Right lung (tissue), 2 donors: ENCODE measurements at regions not wholly inside any gene's neighbourhood (a gene's known extent, or its start where the extent isn't known, plus 50 kb on each side); places are given as distances from the start of the nearest gene placed in this dataset.
"Not testable (repeated sequence)": the region's sequence is repeated elsewhere in the genome, so short reads cannot be mapped to it uniquely, and the experiment has no call there.

Experiments used
- DNase-seq, 2 donors: peaks; one replicate each; pipeline ENCODE4 v3.0.0-alpha.2; 2013

DNA sequence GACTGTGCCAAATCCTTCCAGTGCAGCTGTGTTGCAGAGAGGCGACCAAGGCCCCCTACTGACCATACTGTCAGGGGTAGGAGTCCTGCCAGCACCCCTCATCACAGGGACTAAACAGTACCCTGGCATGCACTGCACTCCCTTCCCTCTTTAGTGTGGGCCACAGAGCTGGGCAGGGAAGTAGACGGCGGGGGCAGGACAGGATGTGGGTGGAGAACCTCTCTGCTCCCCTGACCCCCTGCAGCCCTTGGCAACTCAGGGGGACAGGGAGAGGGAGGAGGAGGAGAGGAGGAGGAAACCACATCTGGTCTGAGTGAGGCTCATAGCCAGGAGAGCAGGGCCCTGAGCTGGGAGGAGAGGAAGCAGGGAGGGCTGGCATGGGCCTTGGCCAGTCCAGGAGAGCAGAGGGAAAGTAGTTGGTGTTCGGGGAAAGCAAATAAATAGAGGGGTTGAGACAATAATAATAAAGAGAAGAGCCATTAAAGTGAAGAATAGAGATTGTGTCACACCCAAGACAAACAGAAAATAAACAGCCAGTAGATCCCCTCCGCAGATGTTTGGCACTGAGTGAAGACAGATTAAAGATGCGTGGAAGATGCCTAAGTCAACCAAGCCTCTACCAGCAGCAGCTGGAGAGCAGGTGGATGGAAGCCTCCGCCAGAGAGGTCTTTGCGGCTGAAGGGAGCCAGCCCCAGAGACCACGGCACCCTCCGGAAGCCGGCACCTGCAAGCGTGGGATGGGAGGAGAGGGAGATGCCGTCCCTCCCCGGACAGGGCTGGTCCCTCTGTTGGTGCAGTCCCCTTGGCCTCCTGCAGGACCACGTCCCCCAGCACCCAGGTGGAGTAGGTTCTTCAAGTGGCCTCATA is 61.5 kb downstream of the RPUSD4 start:
- no peak for DNase-seq

DNA sequence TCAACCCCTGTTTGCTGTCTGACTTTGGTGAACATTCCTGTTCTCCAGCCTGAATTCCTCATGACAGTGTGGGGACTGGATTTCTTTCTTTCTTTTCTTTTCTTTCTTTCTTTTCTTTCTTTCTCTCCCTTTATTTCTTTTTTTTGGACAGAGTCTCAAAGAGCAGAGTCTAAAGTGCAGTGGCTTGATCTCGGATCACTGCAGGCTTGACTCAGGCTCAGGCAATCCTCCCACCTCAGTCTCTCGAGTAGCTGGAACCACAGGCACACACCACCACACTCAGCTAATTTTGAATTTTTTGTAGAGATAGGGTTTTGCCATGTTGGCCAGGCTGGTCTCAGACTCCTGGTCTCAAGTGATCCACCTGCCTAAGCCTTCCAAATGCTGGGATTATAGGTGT is 63.1 kb downstream of the RPUSD4 start:
- DNase-seq: no peak

DNA sequence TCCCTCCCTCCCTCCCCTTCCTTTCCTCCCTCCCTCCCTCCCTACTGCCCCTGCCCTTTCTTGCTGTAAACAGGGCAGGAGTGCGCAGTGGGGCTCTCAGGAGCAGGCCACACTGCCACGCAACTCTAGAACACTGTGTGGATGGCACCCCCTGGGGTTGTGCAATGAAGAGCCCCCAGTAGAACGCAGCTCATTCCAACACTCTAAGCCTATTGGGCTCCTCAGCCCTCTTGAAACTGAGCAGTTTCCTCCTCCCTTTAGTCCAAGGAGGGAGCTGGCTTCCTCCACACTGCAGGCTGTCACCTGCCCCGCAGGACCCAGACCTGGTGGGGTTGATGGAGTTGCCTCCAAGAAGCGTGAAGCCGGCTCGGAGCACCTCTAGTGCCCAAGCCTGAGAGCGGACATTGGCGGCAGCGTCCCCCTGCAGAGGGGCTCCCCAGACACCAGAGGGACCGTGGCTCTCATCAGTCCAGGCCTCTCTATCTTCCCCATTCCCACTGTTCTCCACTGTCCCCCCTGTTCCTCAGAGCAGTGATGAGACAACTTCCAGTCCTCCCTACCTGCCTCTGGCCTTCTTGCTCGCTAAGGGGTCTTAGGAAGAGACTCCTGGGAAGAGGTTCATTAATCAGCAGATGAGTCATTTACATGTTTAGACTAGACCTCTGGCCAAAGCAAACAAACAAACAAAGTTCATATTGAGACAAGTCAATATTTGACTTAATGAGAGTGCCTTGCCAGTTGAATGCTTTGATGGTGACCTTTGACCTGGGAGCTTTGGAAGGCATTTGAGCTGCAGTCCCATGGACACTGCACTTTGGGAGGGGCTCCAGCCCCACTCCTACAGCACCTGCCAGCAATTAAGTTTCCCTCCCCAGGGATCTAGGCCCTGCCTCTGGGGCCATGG is 64.0 kb downstream of the RPUSD4 start:
- DNase-seq: no peak

DNA sequence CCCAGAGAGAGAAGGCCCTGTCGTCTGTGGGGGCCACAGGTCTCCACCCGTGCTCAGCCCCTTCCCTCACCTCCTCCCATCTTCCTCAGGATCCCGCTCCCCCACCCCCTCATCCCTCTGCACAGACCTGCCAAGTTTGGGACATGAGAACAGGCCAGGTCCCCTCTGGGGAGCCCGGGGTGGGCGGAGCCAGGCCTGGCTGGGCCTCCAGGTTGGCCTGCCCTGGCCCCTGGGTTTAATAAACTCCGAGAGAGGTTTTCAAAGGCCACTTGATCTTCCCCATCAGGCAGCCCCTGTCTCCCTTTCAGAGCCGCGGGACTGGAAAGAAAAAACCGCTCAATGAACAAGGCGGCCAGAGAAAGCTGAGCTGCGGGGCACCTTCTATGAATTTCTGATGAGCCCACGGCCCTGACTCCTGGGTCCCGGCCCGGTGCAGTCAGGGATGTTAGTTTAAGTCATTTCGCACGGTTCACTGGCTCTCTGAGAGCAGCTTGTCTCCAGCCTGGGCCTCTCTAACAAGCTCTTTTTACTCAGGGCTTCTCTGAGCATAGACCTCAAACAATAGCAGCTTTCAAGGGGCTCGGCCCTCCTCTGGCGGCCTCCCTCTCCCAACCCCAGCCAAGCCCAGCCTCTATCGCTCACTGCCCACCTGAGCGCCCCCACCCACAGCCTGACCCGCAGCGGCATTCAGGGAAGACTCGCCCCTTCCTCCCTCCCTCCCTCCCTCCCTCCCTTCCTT is 64.8 kb downstream of the RPUSD4 start:
- DNase-seq: no peak

DNA sequence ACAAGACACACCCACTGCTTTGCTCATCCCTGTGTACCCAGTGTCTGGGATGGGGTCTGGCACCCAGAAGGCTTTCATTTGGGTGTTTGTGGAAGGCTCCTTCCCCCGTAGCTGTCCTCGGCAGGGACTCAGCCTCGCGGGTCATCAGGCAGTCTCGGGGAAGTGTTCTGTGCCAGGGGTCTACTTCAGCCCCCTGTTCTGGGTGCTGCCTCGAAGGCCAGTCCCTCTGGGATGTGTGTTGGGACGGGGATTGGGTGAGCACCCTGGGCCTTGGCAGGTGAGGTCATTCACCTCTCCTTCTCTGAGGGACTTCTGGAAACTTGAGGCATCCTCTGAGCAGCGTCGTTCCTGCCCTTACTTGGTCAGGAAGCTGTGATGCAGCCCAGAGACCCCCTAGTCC is 65.5 kb downstream of the RPUSD4 start:
- no peak for DNase-seq

DNA sequence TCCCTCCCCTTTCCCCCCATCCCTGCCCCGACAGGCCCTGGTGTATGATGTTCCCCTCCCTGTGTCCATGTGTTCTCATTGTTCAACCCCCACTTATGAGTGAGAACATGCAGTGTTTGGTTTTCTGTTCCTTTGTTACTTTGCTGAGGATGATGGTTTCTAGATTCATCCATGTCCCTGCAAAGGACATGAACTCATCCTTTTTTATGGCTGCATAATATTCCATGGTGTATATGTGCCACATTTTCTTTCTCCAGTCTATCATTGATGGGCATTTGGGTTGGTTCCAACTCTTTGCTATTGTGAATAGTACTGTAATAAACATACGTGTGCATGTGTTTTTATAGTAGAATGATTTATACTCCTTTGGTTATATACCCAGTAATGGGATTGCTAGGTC is 68.0 kb downstream of the RPUSD4 start:
- DNase-seq: not testable (repeated sequence)

DNA sequence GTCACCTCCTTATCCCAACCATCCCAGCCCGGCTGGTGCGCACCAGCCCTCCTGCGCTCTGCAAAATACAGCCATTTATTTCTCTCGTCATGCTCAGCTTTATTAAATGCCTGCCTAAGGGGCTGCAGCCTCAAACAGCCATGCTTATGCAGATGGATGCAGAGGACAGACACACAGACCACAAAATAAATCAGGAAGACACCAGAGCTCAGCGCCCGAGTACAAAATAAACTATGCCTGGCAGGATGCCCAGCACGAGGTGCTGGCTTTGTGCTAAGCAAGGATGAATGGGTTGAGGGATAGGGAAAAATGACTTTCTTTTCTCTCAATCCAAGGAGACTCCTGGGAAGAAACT is 70.5 kb downstream of the RPUSD4 start:
- peak in 1 of 2 donors; percentile 69 for DNase-seq

DNA sequence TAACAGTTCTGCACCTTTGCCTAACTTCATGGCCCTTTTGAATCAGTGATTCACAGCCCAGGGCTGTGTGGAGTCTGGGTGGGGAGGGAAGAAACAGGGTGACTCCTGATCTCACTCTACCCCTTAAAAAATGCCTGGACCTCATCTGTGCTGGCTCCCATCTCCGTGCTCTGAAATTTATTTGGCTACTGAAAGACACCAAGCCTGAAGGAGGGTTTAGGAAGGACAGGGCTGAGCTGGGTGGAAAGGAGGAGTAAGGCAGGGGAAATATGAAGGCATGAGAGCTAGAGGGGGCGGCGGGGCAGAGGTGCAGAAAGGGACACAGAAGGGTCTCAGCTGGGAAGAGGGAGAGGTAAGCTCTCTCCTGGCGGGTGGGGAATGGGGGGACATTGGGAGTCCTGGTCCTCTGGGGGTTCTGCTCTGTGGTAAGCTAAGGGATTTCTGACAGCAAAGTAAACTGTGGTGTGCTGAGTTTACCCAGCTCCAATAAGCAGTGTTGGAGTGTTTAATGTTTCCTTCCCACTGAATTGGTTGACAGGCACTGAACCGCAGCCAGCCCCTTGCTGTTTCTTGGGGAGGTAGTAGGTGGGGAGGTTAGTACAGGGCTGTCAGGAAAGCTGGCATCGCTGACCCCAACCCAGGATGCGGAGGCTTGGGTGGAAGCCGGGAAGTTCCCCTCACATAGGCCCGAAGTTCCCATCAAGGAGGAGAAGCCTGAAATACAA is 71.1 kb downstream of the RPUSD4 start:
- no peak for DNase-seq

DNA sequence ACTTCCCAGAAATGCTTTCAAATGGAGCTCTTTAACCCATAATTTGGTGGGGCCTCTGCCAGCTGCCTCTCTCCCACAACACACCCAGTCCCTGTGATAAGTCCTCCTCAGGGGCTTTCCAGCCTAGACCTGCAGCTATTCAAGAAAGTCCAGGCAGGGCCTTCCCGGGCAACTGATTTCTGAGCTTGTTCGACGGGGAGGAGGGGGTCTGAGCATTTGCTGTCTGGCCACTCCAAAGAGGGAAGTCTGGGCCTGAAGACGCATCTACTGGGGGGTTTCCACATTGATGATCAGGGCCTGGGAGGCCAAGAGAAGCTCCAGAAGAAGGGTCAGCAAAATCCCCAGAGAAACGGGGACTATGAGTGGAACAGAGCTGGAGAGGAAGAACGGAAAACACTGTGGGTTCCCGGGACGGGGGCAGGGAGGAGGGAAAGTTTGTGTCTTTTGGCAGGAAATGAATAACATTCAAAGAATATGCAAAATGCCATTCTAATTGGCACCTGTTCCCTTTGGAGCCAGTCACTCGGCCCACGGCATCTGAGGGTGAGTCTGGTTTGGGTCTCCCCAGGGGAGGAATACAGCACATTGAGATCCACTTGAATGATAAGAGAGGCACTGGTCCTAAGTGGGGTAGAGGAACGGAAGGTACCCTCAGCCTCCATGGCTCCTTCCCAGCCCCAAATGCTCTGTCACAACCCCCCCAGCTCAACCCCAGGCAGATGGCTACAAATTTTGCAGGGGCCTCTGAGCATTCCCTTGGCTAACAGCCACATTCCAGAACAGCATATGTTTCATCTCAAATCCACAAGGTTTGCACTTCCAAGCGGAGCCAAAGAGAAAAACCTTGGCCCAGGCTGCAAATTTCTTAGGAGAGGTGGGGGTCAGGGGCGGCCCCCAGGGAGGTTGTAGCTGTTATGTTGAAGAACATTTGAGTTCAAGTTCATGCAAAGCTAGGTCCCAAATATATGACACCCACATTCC is 72.0 kb downstream of the RPUSD4 start:
- peak in 1 of 2 donors; percentile 54 for DNase-seq

DNA sequence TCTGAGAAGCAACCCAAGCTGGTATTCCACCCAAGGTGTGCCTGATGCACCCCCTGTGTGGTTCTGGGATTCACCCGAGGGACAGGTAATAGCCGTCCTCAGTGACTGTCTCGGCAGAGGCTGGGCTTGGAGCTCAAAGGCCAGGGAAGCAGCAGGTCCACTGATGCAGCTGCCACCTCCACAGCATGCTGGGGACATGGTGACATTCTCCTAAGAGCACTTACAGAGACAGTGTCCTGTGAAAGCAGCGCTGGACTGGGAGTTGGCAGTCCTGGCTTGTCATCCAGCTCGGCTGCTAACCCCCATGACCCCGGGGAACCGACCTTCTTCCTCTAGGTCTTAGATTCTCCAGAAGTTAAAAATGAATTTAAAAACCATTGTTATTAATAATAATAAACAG is 72.8 kb downstream of the RPUSD4 start:
- no peak for DNase-seq

DNA sequence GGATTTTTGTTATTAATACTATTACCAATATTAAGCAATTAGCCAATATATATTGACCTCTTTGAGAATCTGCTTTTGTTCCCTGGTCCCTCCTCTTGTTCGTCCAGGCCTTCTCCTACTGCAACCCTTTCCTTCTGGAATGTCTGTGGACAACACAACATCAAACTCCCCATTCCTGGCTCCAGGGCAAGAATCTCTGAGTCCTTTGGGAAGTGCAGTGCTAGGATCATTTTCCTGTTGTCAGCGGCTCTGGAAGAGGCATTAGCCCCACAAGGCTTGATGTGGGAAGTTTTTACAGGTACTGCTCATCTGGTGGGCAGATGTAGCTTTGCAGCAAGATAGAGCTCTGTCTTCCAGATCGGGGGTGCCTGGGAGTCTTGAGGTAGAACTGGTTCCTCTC is 74.3 kb downstream of the RPUSD4 start:
- DNase-seq: no peak

DNA sequence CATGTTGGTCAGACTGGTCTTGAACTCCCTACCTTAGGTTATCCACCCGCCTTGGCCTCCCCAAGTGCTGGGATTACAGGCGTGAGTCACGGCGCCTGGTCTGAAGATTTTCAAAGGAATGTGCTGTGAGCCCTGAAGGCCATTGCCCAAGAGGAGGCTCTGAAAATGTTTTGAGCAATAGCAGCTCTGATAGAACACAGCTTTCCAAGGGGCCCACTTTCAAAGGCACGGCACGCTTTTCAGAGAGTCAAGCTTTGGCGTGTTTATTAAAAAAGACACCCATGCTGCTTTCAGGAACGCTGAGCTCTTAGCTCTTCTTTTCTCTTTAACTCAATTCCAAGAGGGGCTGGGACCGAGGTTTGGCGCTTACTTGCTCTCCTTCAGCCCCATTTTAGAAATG is 73.8 kb upstream of the CDON start:
- DNase-seq: peak; percentile 71 to 83

DNA sequence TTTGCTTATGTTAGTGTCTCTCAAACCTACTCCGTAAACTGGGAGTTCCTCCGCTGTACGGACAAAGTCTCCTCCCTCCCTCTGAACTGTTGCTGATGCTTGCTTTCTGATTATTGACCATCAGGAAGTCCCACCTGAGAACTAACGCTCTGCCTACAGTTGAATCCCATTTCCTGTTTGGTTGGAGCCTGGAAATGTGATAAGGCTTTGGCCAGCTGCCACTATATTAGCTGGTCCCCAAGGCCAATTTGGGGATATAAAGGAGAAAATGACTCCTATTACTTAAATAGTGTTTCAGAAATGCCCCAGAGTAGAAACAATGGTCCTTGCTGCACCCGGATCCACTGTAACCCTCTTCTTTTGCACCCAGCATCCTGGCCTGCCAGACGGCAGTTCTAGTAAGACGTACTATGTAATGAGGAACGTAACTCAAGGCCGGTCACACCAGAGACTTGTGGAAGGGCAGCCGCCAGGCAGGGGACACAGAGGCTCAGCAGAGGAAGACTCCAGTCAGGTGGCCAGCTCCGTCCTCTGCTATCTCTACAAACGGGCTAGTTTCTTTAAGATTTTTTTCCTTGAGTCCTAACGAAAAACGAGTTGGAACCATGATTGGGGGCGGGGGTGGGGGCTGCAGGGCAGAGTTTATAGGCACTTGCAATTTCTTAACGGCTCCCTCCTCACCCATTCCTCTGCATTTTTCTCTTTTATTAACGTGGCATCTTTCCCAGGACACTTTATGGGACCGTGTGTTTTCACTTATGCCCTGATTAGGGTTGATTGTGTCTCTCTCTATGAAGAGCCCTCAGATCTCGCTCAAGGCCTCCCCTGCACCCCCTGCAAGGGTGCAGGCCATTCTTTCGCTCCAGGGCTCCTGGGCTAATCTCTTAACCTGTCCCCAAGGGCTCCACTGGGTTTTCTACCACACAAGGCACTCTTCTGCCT is 72.8 kb upstream of the CDON start:
- no peak for DNase-seq

DNA sequence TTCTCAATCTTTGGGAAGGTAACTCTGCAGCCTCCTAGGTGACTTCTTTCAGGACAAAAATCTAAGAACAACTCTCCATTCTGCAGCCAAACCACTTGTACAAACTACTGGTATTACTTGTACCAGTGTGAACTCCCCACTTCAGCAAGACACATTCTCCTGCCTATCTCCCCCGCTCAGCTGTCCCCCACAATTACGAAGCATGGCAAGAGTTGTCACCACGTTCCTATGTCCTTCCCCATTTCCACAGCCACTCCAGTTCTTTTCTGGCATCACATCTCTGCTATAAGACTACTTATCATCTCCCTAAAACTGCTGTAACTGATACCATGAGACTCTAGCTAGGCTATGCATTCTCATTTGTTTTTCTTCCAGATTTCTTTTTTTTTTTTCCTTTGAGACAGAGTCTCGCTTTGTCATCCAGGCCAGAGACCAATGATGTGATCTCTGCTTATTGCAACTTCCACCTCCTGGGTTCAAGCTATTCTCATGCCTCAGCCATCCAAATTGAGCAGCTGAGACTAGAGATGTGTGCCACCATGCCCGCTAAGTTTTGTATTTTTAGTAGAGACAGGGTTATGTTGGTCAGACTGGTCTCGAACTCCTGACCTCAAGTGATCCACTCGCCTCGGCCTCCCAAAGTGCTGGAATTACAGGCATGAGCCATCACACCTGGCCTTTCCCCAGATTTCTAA is 71.9 kb upstream of the CDON start:
- no peak for DNase-seq

DNA sequence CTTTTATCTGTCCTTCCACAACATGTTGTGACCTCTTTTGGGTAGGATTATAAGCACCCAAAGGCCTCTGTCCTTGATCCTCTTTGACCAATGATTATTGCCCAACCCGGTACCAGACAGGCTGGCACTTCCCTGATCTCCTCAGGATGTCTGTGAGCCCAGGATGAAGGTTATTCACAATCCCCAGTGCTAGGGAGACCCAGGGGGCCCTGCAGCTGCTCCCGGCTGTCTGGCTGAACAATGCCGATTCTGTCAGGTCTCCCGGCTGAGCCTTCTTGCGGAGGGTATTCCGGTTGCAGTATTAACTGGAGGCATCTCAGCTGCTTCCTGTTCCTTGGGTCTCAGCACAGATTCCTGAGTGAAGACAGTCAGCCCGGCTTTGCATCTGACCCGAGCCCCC is 71.2 kb upstream of the CDON start:
- DNase-seq: no peak

DNA sequence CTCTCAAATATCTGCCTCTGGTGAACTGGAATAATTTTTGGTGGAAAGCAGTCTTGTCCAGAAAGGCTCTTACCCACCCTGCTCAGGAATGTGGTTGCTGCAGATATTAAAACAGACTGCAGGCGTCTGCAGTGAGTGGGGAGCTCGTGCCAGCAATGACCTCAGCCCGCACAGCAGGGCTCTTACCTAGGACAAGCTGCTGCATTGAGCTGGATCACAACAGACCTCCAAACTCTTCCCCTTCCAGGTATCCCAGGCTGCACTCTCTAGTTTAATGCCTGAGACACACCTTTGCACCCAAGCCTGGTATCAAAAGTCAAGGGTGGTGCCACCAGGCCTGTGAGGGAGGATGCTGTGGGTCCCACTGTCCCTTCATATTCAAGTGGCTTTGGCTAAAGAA is 69.7 kb upstream of the CDON start:
- no peak for DNase-seq

DNA sequence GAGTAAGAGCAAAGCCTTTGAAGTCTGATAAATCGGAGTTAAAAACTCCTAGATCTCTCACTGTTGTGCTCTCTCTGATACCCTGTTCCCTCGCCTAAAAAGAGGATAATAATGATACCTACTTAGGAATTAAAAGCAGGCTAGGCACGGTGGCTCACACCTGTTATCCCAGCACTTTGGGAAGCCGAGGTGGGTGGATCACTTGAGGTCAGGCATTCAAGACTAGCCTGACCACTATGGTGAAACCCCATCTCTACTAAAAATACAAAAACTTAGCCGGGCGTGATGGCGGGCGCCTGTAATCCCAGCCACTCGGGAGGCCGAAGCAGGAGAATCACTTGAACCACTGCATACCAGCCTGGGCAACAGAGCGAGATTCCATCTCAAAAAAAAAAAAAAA is 68.1 kb upstream of the CDON start:
- DNase-seq: not testable (repeated sequence)
